G401.6 (cell line): ENCODE measurements at regions not wholly inside any gene's neighbourhood (a gene's known extent, or its start where the extent isn't known, plus 50 kb on each side); places are given as distances from the start of the nearest gene placed in this dataset.
A peak's percentile ranks its signal among the peaks of the same experiment; 100 is the strongest.
"Not testable (repeated sequence)": the region's sequence is repeated elsewhere in the genome, so short reads cannot be mapped to it uniquely, and the experiment has no call there.

Experiments used
- FAIRE-seq: peaks from 2 replicates; lab custom pipeline; 2012; peaks lifted over from hg19 to GRCh38; lab: Jason Lieb, UNC

GRCh38 chr6:28585335-28585734 is 59.7 kb downstream of the GPX5 start:
- FAIRE-seq = no peak

- FAIRE-seq = no peak
These were observed 60.6 kb downstream of the GPX5 start for GRCh38 chr6:28586324-28586723.

- FAIRE-seq = no peak
These were observed 61.5 kb downstream of the GPX5 start for GRCh38 chr6:28586962-28587745.

- no peak for FAIRE-seq
These were observed 62.0 kb downstream of the GPX5 start for GRCh38 chr6:28587746-28588075.

- no peak for FAIRE-seq
These were observed 63.0 kb downstream of the GPX5 start for GRCh38 chr6:28588666-28589065.

- FAIRE-seq = peak; percentile 99
These were observed 63.7 kb downstream of the GPX5 start for GRCh38 chr6:28589234-28589956.

- no peak for FAIRE-seq
These were observed 64.3 kb downstream of the GPX5 start for GRCh38 chr6:28589957-28590349.

GRCh38 chr6:28597217-28597835 is 71.6 kb downstream of the GPX5 start:
- peak; percentile 92 for FAIRE-seq

- FAIRE-seq = no peak
These were observed 72.4 kb downstream of the GPX5 start for GRCh38 chr6:28597924-28598722.

GRCh38 chr6:28598757-28599686 is 73.3 kb downstream of the GPX5 start:
- no peak for FAIRE-seq

- no peak for FAIRE-seq
These were observed 74.6 kb downstream of the GPX5 start for GRCh38 chr6:28600245-28600644.

GRCh38 chr6:28603891-28604290 is 78.2 kb downstream of the GPX5 start:
- FAIRE-seq = no peak

- FAIRE-seq = peak; percentile 93
These were observed 81.0 kb downstream of the GPX5 start for GRCh38 chr6:28606424-28607391.

GRCh38 chr6:28607990-28608389 is 82.3 kb downstream of the GPX5 start:
- FAIRE-seq = no peak

- no peak for FAIRE-seq
These were observed 84.0 kb downstream of the GPX5 start for GRCh38 chr6:28609672-28610071.

GRCh38 chr6:28615616-28615954 is 89.9 kb downstream of the GPX5 start:
- no peak for FAIRE-seq

- no peak for FAIRE-seq
These were observed 90.5 kb downstream of the GPX5 start for GRCh38 chr6:28615955-28616747.

GRCh38 chr6:28618898-28619555 is 93.3 kb downstream of the GPX5 start:
- no peak for FAIRE-seq

GRCh38 chr6:28621268-28621667 is 95.6 kb downstream of the GPX5 start:
- FAIRE-seq = not testable (repeated sequence)
